IMR-90 (cell line): ENCODE measurements at regions not wholly inside any gene's neighbourhood (a gene's known extent, or its start where the extent isn't known, plus 50 kb on each side); places are given as distances from the start of the nearest gene placed in this dataset.
"Not testable (repeated sequence)": the region's sequence is repeated elsewhere in the genome, so short reads cannot be mapped to it uniquely, and the experiment has no call there.

Experiments
- FOS ChIP-seq: fragments of 150-350 bp; IDR thresholded peaks from 2 replicates; pipeline ENCODE4 v1.6.1; 2016; ENCODE audit warnings: low read depth, low read length
- MAZ ChIP-seq: IDR thresholded peaks from 2 replicates; pipeline ENCODE4 v1.6.1; 2012; ENCODE audit warnings: low read depth, mild to moderate bottlenecking, low read length, improper control_type of control experiment, moderate library complexity, borderline replicate concordance
- POLR2A ChIP-seq: IDR thresholded peaks from 2 replicates; pipeline ENCODE4 v1.6.1; 2012; ENCODE audit warnings: mild to moderate bottlenecking, low read depth, low read length
- RAD21 ChIP-seq: IDR thresholded peaks from 2 replicates; pipeline ENCODE4 v1.6.1; 2012; ENCODE audit warnings: low read length, improper control_type of control experiment
- RCOR1 ChIP-seq: IDR thresholded peaks from 2 replicates; pipeline ENCODE4 v1.6.1; 2012; ENCODE audit warnings: mild to moderate bottlenecking, low read length, improper control_type of control experiment; ENCODE audit not compliant: insufficient replicate concordance
- TF ChIP-seq, protein P1 (sequence below): conservative IDR thresholded peaks from 2 replicates; pipeline ENCODE4 v1.5.1; 2012; ENCODE audit warnings: mild to moderate bottlenecking, low read depth, low read length, improper control_type of control experiment
- TF ChIP-seq, protein P2 (sequence below): fragments of 150-350 bp; IDR thresholded peaks from 2 replicates; pipeline ENCODE4 v1.6.1; 2016; ENCODE audit warnings: low read depth, mild to moderate bottlenecking, low read length, moderate library complexity, borderline replicate concordance

DNA sequence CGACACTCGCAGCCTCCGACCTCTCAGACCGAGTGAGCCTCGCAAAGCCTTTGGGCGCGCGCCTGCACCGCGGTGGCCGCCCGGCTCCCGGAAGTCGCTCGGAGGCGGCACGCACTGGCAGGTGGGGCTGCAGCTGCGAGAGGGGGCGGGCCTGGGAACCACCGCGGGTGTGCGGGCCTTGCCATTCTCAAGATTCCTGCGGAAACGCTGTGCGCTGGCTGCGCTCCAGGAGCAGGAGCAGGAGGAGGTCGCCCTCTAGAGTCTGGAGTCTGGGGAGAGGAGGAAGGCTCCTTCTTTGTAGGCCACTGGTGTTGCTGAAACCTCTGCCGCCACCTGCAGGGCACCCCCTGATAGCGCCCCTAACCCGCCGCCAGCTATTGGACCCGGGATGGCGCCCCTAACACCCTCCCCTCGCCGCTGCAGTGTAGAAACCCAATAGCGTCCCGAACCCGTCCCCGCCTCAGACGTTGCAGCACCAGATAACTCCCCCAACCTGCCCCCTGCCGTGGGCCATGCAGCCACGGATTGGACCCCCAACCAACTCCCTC is 230.6 kb downstream of the LIPI start:
- not testable (repeated sequence) for TF ChIP-seq RAD21, FOS, POLR2A, RCOR1, MAZ
- TF ChIP-seq, protein P1, sequence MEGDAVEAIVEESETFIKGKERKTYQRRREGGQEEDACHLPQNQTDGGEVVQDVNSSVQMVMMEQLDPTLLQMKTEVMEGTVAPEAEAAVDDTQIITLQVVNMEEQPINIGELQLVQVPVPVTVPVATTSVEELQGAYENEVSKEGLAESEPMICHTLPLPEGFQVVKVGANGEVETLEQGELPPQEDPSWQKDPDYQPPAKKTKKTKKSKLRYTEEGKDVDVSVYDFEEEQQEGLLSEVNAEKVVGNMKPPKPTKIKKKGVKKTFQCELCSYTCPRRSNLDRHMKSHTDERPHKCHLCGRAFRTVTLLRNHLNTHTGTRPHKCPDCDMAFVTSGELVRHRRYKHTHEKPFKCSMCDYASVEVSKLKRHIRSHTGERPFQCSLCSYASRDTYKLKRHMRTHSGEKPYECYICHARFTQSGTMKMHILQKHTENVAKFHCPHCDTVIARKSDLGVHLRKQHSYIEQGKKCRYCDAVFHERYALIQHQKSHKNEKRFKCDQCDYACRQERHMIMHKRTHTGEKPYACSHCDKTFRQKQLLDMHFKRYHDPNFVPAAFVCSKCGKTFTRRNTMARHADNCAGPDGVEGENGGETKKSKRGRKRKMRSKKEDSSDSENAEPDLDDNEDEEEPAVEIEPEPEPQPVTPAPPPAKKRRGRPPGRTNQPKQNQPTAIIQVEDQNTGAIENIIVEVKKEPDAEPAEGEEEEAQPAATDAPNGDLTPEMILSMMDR: not testable (repeated sequence)
- TF ChIP-seq, protein P2, sequence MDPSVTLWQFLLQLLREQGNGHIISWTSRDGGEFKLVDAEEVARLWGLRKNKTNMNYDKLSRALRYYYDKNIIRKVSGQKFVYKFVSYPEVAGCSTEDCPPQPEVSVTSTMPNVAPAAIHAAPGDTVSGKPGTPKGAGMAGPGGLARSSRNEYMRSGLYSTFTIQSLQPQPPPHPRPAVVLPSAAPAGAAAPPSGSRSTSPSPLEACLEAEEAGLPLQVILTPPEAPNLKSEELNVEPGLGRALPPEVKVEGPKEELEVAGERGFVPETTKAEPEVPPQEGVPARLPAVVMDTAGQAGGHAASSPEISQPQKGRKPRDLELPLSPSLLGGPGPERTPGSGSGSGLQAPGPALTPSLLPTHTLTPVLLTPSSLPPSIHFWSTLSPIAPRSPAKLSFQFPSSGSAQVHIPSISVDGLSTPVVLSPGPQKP: not testable (repeated sequence)
